Esophagus squamous epithelium (tissue), 4 donors: ENCODE measurements at regions not wholly inside any gene's neighbourhood (a gene's known extent, or its start where the extent isn't known, plus 50 kb on each side); places are given as distances from the start of the nearest gene placed in this dataset.

Experiments used
- POLR2A ChIP-seq, 4 donors: fragments of 450-650 bp; IDR thresholded peaks; one replicate each; pipeline ENCODE4 v1.6.1; 2017; ENCODE audit warnings: antibody characterized with exemption in 4 of 4, mild to moderate bottlenecking in 4 of 4, moderate library complexity in 3 of 4
- TF ChIP-seq, protein P1 (sequence below), 6 experiments: fragments of 450-650 bp in 4 of 6; fragments of 200-600 bp in 2 of 6; sonication (generic) in 2 of 6; IDR thresholded peaks; one replicate each; pipeline ENCODE4 v1.5.1; 2016 to 2019; ENCODE audit warnings: antibody characterized with exemption in 6 of 6, mild to moderate bottlenecking in 4 of 6, moderate library complexity in 4 of 6

DNA sequence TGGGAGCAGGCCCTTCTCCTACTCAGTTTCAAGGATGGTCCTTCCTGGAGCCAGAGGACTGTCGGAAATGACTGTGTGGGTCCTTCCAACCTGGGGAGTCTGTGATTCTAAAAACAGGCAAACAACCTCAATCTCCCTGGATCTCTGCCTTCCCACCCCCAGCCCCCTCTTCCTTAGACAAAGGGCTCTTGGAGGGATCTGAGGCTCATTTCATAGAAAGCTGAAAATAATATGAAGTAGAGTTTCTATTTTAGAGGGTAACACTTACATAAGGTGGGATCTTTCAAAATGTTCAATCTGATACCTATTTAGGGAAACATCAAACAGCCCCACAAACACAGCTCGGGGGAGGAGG lies 69.4 kb downstream of the RHOB start:
- TF ChIP-seq, protein P1, sequence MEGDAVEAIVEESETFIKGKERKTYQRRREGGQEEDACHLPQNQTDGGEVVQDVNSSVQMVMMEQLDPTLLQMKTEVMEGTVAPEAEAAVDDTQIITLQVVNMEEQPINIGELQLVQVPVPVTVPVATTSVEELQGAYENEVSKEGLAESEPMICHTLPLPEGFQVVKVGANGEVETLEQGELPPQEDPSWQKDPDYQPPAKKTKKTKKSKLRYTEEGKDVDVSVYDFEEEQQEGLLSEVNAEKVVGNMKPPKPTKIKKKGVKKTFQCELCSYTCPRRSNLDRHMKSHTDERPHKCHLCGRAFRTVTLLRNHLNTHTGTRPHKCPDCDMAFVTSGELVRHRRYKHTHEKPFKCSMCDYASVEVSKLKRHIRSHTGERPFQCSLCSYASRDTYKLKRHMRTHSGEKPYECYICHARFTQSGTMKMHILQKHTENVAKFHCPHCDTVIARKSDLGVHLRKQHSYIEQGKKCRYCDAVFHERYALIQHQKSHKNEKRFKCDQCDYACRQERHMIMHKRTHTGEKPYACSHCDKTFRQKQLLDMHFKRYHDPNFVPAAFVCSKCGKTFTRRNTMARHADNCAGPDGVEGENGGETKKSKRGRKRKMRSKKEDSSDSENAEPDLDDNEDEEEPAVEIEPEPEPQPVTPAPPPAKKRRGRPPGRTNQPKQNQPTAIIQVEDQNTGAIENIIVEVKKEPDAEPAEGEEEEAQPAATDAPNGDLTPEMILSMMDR (IDR thresholded peaks at IDR 0.05), result no peak
- TF ChIP-seq POLR2A (IDR thresholded peaks at IDR 0.05), result no peak
